GM12875 (cell line): ENCODE measurements at regions not wholly inside any gene's neighbourhood (a gene's known extent, or its start where the extent isn't known, plus 50 kb on each side); places are given as distances from the start of the nearest gene placed in this dataset.

Source experiments
- H3K4me3 ChIP-seq: one replicate; pipeline ENCODE4 v1.5.1; 2011; ENCODE audit warnings: low read depth, low read length, control low read depth
- TF ChIP-seq, protein P1 (sequence below): IDR thresholded peaks from 2 replicates; pipeline ENCODE4 v1.5.1; 2011; ENCODE audit warnings: low read depth, mild to moderate bottlenecking, control low read depth, inconsistent platforms, low read length, moderate library complexity, borderline replicate concordance; ENCODE audit not compliant: insufficient read depth

DNA sequence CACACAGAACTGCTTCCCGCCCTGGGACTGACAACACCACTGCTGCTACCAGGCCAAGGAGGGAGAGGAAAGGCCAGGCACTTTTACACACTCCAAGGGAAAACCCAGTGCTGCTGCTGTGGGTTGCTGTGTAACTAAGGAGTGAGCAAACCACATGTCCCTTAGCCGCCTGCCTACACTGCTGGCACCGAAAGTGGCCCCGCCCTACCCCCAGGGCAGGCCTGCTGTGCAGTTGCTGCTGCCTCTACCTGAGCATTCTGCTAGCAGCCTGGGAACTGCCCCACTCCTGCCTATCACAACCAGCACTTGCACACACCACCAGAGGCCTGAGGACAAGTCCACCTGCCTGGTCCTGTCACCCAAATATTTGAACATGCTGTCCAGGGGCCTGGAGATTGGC, 740.9 kb downstream of the DTWD2 start:
- TF ChIP-seq, protein P1, sequence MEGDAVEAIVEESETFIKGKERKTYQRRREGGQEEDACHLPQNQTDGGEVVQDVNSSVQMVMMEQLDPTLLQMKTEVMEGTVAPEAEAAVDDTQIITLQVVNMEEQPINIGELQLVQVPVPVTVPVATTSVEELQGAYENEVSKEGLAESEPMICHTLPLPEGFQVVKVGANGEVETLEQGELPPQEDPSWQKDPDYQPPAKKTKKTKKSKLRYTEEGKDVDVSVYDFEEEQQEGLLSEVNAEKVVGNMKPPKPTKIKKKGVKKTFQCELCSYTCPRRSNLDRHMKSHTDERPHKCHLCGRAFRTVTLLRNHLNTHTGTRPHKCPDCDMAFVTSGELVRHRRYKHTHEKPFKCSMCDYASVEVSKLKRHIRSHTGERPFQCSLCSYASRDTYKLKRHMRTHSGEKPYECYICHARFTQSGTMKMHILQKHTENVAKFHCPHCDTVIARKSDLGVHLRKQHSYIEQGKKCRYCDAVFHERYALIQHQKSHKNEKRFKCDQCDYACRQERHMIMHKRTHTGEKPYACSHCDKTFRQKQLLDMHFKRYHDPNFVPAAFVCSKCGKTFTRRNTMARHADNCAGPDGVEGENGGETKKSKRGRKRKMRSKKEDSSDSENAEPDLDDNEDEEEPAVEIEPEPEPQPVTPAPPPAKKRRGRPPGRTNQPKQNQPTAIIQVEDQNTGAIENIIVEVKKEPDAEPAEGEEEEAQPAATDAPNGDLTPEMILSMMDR: no peak

DNA sequence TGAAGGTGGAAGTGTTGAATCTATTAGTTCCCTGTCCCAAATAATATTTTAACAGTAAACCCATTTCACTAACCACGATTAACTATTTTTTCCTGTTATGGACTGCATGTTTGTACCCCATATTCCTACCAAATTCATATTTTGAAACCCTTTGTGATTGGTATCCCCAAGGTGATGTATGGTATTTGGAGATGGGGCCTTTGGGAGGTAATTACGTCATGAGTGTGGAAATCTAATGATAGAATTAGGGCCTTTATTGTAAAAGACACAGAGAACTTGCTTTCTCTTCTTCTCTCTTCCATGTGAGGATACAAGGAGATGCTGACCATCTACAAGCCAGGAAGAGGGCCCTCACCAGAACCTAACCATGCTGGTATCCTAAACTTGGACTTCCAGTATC, 744.7 kb downstream of the DTWD2 start:
- no peak overlapping the region for H3K4me3 ChIP-seq
- TF ChIP-seq, protein P1: no peak

More for the DNA sequence above, 740.9 kb downstream of the DTWD2 start:
- no peak overlapping the region for H3K4me3 ChIP-seq

DNA sequence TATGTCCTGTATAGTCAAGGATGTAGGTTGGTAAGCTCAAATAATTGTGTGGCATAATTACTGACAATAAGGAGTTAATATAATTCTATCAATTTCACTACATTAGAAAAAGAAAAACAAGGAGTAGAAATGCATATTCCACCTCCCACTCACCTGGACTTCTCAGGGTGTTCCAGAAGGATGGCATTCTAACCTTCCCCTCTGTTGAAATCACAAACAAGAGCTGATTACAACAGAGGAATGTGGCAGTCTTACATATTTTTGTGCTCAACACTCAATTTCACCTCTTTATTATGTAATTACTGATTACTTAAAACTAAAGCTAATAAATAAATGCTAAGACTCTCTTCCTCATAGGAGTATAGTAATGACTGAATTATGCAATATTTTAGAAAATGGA, 745.3 kb downstream of the DTWD2 start:
- TF ChIP-seq, protein P1: no peak
- no peak overlapping the region for H3K4me3 ChIP-seq

DNA sequence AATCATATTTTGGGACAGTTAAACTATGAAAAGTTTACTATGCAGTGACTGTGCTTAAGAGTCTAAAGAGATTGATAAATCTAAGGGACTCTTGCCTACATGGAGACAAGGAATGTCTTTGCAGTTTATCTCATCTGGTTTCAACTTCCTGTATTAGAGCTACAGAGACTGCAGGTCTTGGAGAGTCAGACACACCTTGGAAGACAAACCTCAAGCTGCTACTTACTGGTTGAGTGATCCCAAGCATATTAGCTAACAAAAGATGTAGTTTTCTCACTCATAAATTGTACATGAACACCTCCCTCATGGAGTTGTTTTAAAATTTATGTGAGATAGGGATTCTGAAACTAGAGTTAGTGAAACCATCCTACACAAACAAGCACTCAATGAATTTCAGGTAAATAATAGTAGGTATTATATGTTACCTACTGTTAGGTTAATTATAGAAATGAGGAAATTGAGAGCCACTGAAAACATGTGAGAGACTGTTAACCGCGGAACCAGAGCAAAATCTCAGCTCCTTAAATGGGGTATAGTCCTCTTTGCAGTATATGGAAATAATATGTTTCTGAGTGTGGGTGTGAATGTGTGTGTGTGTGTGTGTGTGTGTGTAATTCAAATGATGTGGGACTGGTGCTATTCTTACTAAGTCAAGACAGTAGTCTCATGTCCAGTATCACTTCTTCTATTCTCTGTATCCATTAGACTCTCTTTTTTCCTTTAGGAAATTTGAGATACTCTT, 752.1 kb downstream of the DTWD2 start:
- H3K4me3 ChIP-seq: no peak overlapping the region

DNA sequence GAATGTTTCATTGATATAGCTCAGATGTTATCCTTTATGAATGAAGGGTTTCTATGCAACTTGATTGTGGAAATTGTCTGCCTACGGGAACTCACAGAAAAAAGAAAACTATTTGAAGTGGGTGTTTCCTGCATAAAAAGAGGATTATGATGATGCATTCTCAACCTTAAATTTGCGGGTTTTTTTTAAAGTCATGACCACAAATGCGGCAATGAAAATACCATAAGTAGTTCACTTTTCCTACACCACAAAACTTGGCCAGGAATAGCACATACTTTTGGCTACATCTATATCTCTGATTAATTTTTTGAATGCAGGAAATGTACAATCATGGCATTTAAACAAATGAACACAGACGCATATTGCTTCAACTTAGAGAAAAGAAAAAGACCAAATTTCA, 754.7 kb downstream of the DTWD2 start:
- H3K4me3 ChIP-seq: no peak overlapping the region
- TF ChIP-seq, protein P1: no peak

More for the DNA sequence above, 752.1 kb downstream of the DTWD2 start:
- TF ChIP-seq, protein P1: no peak

DNA sequence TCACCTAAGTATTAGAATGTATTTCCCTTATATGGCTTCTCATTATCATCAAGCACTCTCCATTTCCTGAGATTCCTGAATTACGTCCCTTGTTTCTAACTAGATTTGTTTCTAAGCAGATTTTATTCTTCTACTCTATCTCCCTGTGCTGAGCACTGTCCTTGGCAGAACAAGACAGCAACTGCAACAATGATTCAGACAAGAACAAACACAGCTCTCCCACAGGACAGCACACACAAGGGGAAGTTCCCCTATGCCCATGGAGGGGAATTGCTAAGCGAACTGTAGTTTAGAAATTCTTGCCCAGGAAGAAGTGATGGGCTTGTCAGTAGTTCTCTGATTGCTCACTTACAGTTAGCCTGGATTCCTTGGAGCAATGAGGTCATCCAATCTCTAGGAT, 759.9 kb downstream of the DTWD2 start:
- no peak overlapping the region for H3K4me3 ChIP-seq
- TF ChIP-seq, protein P1: no peak

DNA sequence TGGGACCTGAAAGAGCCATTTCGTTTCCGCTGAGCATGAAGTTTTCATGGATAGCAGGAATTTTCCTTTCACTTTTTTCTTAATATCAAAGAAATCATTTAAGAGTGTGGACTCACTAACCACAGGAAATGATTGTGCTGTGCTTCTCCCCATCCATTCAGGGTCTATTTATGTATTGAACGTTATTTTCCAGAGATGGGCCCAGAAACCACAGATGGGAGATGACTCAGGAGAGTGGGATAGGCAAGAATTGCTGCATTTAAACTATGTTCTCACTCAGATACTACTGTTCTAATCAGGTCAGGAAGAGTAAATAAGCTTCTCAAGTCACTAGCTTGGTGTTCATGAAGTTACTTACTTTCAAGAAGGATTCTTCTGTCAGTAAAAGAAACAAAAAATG, 763.8 kb downstream of the DTWD2 start:
- TF ChIP-seq, protein P1: no peak
- no peak overlapping the region for H3K4me3 ChIP-seq
